Anterior cingulate cortex (tissue), 58 donors: ENCODE measurements at regions not wholly inside any gene's neighbourhood (a gene's known extent, or its start where the extent isn't known, plus 50 kb on each side); places are given as distances from the start of the nearest gene placed in this dataset.

Source experiments
- DNase-seq, 58 donors: peaks; one replicate each; lab custom pipeline; 2025; lab: John Stamatoyannopoulos, UW

DNA sequence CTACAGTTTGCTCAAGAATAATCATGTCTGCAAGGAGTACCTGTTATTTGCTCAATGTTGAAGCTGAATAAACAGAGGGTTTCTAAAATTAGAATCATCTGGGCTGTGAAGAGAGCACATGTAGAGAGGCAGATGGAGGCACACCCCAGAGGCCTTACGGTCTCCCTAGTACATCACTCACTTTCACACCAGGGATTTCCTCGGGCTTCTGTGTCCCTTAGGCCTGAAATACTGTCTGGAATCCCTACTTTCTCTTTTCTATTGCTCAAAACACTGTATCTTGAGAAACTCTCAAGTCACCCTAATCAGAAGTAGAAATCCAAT lies 473.7 kb upstream of the ROBO2 start:
- DNase-seq = no peak

DNA sequence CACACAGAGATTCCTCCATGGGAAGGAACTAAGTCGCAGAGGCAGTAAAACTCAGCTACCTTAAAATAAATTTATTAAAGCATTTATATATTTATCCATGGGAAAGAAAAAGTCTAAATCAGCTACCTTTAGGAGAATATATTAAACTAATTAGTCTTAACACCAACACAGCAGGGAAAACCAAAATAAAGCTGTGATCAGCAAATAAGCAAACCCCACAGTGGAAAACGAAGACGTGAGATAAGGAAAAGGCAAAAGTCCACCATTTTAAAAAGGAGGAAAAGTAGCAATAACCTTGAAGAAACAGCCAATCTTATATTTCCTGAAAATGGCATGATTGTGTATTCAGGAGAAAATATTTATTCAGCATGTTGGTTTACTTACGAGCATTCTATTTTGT lies 473.0 kb upstream of the ROBO2 start:
- no peak for DNase-seq

DNA sequence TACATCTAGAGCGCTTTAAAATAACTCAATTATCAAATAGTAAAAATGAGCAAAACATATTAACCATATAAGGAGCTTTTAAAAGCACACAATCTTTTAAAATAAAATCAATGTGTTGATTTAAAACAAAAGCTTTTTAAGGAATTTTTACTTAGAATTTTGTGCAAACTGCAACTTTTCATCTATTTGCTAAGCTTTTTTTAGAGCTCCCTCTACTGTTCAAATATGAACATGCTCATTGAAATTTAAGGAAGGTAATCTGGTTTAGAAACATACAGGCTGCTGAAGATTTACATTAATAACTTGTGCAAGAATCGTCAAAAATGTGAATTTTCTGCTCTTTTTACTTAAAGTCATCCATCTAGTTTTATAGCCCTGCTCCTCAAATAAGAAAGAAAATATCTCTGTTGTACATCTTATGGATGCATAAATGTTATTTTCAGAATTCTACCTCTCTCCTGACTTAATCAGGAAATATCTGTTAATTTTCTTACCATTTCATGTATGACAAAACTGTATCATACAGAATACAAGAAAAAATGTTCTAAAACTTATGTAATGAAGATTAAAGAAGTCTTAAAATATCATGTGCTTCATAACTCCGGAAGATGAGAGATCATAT lies 469.4 kb upstream of the ROBO2 start:
- DNase-seq = no peak

DNA sequence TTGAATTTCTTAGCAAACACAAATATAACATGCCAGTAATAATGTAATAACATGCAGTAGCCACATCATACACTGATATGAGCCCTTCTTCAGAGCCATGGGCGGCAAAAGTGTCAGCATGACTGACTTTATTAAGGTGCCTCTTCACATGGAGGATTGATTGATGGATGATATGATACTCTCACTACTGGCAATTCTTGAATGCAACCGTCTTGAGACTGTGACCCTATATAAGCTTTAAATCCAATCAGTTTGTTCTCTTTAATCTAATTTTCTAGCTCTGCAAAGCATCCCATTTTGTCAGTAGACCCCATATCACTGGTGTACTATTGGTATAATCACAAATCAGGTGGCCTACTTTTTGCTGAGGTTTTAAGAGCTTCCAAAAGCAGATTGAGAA lies 463.7 kb upstream of the ROBO2 start:
- DNase-seq = no peak

DNA sequence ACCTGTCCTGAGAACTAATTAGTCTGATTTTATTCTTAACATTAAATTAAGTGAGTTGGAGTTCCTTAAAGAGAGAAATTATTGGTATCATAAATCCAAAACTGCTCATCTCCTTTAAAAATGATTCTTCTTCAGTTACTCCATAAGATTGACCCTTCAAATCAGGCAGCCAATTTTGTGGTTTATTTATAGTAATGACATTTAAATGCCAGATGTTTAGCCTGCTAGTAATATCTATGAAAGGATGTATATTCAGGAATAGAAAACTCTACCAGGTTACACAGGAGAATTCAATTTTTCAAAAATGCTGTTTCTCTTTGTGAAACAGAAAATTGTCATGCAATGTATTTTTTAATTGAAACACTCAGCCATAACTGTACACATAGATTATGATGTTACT lies 457.8 kb upstream of the ROBO2 start:
- no peak for DNase-seq

DNA sequence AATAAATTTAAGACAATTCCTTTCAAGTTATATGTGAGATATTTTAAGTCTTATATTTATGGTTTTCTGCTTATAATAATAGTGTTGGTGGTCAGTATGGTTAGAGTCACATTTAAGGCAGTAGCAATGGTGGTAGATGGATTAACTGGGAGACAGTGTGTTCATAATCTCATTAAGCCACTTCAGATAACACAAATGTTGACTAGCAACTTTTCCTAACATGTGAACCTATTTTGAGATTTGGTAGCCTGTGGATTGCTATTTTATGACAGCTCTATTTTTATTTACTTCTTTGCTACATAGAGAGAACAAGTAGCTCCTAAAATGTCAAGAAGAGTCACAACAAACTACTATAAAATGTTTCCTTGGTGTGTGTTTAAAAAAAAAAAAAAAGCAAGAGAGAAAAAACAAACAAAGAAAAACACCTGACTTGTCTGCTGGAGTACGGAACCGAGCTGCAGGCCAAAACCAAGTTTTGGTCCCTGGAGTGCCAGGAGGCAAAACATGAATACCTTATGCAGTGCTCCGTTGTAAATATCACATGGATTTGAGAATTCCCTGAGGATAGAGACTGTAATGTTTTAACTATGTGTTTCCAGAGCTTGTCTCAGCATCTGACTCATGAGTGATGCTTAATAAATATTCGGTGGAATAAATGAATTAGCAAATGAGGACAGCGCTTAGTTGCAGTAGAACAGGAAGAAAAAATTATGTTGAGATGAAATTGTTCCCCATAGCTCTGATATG lies 457.1 kb upstream of the ROBO2 start:
- no peak for DNase-seq

DNA sequence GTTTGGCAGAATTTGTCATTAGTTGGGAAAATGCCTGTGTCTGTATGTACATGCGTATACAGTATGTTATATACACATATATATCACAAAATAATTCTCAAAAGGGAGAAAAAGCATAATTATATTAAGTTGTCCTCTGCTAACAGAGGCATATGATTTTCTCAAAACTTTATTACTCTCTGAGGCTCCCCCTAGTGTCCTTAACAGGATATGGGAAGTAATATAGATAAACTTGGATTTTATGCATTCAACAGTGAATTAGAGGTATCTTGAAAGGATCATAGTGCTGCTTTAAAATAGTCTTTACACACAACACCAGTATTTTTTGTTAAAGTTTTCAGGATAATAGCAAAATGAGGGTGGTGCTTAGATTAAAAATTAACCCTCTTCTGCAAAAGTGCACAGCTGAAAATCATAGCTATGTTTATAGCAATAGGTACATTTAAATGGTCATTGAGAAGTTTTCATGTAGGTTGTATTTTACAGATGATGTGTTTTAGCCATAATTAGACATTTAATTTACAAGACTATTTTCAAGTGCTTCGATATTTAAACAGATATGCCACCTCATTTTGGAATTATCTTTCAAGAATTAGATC lies 454.0 kb upstream of the ROBO2 start:
- no peak for DNase-seq

DNA sequence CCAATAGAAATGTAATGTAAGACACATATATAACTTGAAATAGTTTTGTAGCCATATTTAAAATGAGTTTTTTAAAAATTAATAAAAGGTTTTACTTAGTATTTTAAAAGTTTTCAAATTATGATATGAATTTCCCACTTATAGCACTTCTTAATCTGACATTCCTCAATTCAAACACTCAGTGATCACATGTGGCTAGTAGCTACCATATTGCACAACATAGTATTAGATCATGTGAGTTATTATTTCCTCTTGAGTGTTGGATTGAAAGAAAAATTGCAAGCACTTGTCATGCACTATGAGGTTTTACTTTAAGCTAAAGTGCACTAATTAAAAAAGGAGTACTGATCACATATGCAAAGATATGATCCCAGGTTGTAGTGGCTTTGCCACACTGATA lies 453.4 kb upstream of the ROBO2 start:
- no peak for DNase-seq

DNA sequence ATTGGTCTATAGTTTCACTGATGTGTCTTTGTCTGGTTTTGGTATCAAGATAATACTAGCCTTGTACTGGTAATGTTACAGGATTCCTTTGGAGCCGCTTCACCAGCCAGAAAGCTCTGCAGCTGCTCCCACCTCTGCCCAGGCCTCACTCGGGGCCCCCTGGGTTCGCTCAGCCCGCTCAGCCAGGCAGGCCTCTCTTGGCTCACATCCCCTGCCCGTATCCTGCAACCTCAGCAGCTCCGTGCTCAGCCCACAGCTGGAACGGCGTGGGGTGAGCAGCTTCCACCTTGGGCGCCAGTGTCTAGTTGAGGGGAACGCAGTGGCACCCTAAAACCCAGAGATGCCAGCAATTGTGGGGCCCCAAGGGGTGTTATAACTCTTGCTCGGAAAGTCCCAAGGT lies 429.7 kb upstream of the ROBO2 start:
- no peak for DNase-seq

DNA sequence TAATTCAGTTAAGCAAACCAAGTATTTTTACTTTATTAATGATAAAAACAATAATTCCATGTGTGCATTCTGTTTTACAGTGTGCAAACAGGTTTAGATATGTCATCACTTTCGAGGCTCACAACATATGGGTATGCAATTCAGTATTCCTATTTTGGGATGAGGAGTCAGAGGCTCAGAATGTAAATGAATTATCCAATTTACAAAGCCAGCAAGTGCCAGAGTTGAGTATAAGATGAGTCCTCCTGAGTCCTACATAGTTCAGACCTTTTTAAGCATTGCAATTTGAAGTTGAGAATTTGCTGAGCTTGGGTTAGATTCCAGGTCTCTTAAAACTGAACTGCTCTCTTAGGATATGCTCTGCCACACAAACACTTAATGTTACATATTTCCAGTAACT lies 424.2 kb upstream of the ROBO2 start:
- DNase-seq = no peak

DNA sequence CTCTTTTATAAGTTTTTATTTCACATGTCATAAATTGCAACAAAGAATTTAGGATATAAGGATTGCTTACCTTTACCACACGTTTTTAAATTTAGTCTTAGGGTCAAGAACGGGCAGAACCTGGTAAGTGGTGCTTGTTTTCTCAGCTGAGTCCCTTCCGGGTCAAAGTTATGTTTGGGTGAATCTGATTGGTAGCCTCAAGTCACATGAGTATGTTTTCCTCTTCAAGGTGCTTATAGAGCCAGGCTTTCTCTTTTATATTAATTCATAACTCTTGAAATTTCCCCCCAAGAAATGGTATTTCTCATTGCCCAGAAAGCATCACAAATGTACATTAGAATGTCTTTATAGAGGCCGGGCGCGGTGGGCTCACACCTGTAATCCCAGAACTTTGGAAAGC lies 415.7 kb upstream of the ROBO2 start:
- DNase-seq = no peak

DNA sequence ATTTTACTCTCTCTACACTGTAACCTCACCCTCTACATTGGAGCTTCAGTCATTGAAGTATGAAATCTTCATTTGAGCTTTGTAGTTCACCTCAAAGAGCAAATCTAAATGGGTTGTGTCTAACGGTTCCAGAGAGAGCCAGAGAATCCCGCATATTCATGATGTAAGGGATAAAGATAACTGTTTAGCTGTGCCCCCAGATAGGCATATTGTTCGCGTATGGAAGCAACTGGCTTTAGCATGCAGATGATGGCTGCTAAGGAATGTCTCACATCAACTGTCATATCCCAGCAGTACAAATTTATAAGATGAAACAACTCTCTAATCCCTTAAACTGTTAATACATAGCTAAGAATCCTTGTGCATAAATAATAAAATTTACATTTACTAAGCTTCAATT lies 412.7 kb upstream of the ROBO2 start:
- no peak for DNase-seq

DNA sequence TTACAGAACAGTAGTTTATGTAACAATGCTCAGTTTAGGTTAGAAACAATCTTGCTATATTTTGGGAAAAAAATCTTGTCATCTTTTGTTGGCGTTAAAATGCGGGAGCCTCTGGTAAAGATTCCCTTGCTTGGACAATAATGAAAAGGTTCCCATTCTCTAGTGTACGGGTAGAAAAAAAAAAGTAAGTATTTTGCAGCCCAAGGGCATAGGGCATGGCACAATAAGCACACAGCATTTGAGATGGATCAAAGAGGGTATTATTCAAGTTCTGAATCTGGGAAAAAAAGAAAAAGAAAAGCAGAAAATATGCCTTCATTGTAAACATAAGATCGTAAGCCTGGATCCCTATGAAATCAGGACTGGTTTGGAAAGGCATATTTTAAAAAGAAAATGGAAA lies 408.6 kb upstream of the ROBO2 start:
- DNase-seq = no peak

DNA sequence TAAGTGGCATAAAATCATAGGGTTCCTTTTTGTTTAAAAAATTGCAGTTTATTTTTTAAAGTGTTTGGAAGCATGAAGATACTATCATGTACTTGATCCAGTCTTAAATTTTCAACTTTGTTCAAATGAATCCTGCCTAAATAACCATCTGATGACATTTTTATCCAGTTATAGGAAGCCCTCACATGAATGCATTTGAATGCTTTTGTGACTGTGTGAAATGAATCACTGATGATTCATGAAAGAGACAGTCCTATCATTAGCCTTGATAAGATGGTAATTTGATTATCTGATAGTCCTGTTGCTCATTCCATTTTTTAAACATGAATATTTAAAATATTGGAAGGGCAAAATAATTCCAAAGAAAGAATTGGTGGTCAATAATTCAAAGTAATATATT lies 401.9 kb upstream of the ROBO2 start:
- DNase-seq = no peak

DNA sequence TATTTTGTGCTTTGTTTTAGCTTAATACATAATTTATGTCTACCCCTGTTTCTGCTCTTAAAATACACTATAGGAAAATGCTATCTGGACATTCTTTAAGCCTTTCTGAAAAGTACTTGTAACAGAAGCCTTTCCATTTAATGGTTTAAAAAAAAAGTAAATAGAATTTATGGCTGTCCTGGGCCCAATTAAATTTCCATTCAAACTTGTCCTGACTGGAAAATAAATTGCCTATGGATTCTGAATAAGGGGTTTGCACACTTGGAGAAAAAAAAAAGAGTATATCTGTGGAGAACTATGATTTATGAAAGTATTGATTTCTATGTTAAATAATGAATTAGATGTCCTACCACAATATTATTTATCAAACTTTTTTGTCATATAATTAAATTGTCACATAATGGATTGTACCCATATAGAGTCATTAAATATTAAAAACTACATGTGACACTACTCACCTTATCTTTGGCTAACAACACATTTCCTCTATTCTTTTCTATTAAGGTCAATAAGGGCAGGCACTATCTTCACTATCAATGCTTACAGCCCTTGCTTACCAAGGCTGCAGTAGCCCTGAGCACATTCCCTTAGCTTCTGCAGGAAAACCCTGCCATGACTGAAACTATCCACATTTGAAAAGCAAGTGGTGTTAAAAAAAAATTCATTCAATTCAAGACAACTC lies 396.1 kb upstream of the ROBO2 start:
- DNase-seq = no peak

DNA sequence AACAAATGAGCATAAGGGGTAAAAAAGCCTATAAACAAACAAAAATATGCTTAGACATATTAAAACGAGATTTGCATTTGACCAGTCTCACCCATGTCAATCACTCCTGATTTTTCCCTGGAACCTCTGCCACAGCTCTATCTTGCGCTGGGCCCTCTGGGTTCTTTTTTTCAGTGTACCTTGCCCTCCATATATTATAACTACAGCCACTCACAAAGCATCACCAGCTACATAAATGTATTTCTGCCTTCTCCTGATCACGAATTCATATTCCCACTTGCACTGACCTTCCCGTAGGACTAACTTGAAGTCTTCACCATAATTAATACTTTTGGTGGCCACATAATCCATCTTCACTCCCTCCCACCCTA lies 395.6 kb upstream of the ROBO2 start:
- no peak for DNase-seq

DNA sequence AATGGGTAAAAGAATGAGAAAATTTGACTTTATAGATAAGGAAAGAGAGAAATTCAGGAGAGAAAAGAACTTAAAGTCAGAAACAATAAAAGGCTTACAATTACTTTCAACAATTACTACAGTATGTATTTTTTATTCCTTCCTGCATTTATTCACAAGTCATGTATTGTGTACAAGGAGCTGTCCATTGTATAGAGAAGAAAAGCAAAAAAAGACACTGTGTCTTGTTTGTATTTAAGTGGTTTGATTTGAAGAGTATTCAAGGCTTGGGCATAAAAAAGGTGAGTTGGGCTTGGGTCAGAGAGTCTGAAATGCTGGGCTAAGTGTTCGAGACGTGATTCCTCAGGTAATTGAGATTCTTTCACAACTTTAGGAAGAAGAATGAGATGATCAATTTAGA lies 394.2 kb upstream of the ROBO2 start:
- DNase-seq = no peak

DNA sequence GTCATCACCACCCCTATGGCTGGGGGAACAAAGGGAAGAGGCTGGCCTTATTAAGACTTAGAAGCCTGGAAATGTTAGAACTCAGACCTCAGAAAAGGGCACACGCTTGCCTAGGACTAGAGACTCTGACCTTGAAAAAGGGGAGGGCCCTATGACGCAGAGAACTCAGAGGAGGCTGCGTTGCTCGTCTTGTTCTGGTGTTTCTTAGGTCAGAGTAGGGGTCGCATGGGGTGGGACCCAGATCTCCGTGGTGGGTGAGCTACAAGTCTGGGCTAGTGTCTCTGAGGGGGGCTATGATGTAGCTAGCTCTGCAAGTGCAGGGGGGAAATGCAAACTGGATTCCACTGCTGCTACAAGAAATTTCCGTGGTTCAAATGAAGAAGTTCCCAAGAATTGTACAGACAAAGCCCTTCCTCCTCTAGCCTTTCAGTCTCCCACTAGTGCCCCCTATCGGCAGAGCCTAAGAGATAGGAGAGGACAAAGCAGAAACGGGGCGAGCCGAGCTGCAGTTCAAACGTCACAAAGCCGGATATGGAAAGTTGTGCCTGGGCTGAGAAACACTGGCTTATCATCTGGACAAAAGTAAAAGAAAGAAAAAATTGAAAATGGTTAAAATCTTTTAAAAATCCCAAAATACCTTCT lies 392.9 kb upstream of the ROBO2 start:
- no peak for DNase-seq

DNA sequence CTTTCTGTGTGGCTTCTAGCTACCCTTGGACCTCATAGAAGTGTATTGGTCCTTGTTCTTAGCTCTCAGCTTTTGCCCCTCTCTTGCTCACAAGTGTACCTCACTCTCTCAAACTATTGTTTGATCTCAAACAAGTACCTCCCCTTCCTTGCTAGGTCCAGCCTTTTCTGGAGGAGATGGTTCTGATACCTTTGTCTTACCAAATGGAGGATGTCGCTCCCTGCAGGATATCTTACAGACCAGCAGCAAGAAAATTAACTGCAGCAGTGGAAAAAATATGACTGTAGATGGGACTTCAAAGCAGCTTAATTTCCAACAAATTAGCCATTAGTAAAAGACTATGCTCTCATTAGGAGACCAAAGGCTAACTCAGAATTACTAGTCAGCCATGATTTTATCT lies 388.1 kb upstream of the ROBO2 start:
- no peak for DNase-seq

DNA sequence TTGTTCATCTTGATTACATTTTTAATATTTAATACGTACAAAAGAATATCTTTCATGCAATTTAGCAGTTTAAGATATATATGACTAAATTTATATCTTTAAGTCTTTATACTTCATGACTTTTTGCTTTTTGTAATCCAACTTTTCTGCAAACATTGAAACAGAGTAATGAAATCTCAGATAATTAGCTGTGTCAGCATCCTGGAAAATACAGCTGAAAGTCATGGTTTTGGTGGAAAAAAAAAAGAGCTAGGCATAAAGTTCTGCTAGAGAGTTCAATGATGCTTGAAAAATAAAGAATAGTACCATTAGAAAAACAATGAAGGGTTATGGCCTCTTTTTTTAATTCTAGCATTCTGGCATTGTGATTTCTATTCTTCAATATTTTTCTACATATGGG lies 387.4 kb upstream of the ROBO2 start:
- DNase-seq = no peak

DNA sequence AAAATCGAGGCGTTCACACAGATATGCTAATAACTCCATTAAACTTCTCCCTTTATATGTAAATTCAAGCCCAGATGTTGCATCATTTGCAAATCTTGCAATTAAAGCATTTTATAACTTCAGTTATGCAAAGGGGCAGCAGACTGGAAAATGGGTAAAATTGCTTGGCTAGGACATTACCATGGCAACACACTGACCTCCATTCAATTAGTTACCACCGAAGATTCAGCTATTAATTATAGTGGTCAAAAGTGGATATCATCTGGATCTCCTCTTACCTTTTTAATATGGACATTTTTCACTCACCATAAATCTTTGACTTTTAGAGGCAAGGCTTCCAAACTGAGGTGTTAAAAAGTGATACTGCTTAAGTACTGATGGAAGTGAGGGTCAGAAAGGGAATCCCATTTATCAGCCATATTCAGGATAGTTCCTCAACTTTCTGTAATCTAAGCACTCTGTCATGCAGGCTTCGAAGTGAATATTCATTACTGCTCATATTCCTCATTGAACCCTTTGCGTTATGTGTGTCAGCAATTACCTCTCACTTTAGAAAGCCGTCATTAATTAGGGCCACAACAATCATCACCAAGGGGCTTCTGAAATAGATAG lies 386.2 kb upstream of the ROBO2 start:
- no peak for DNase-seq
